Natural killer cell (primary cell): ENCODE measurements at regions not wholly inside any gene's neighbourhood (a gene's known extent, or its start where the extent isn't known, plus 50 kb on each side); places are given as distances from the start of the nearest gene placed in this dataset.
"Not testable (repeated sequence)": the region's sequence is repeated elsewhere in the genome, so short reads cannot be mapped to it uniquely, and the experiment has no call there.

ENCODE experiments used
- ATAC-seq, 3 donors: fragments of 150-1000 bp in 2 of 3; fragments of 200-7000 bp in 1 of 3; cut with Tn5 transposase; 1 replicate in 1 of 3; 2 replicates in 2 of 3; pipeline ENCODE4 v1.10.0; 2021; ENCODE audit warnings: mild to moderate bottlenecking in 2 of 3, moderate library complexity in 2 of 3
- DNase-seq, 2 donors: peaks; one replicate each; pipeline versions ENCODE4 v3.0.0 to v3.0.0-alpha.2; 2013 to 2021; ENCODE audit warnings: mixed read lengths in 1 of 2
- H3K27ac ChIP-seq: one replicate; pipeline ENCODE4 v1.5.1; 2013; ENCODE audit warnings: mild to moderate bottlenecking, low read length
- H3K27me3 ChIP-seq: one replicate; pipeline ENCODE4 v1.6.1; 2013; ENCODE audit warnings: low read length; ENCODE audit not compliant: control insufficient read depth, insufficient read depth
- H3K36me3 ChIP-seq: one replicate; pipeline ENCODE4 v1.6.1; 2013; ENCODE audit warnings: low read length; ENCODE audit not compliant: control insufficient read depth, insufficient read depth
- H3K4me1 ChIP-seq: one replicate; pipeline ENCODE4 v1.6.1; 2013; ENCODE audit warnings: low read length; ENCODE audit not compliant: control insufficient read depth, insufficient read depth
- H3K4me3 ChIP-seq: one replicate; pipeline ENCODE4 v1.5.1; 2013; ENCODE audit warnings: low read length
- H3K9me3 ChIP-seq: one replicate; pipeline ENCODE4 v1.6.1; 2013; ENCODE audit warnings: low read length; ENCODE audit not compliant: control insufficient read depth, insufficient read depth
- H3K27ac Mint-ChIP-seq, 2 donors: one replicate each; pipeline ENCODE4 v1.8.0; 2022; ENCODE audit warnings: mild to moderate bottlenecking in 2 of 2, mixed read lengths in 2 of 2, moderate library complexity in 1 of 2
- H3K27me3 Mint-ChIP-seq, 2 donors: one replicate each; pipeline ENCODE4 v1.8.0; 2022; ENCODE audit warnings: low read depth in 2 of 2, mixed read lengths in 2 of 2
- H3K36me3 Mint-ChIP-seq: one replicate; pipeline ENCODE4 v1.8.0; 2022; ENCODE audit warnings: mixed read lengths
- H3K4me1 Mint-ChIP-seq, 2 donors: one replicate each; pipeline ENCODE4 v1.8.0; 2022; ENCODE audit warnings: mixed read lengths in 2 of 2
- H3K4me3 Mint-ChIP-seq: one replicate; pipeline ENCODE4 v1.8.0; 2022; ENCODE audit warnings: mild to moderate bottlenecking, moderate library complexity, mixed read lengths
- H3K9me3 Mint-ChIP-seq, 2 donors: one replicate each; pipeline ENCODE4 v1.8.0; 2022; ENCODE audit warnings: mixed read lengths in 2 of 2
- WGBS: methylation state at CpG from one replicate; pipeline ENCODE4 v1.1.7; 2013; ENCODE audit warnings: missing lambda C conversion rate; ENCODE audit not compliant: insufficient coverage; 5-methylcytosine and 5-hydroxymethylcytosine counted together
- intact Hi-C: fragments of 100-400 bp; cut with micrococcal nuclease; formaldehyde crosslinking; loops from one replicate; pipeline ENCODE4 v1.14.2; 2022

DNA sequence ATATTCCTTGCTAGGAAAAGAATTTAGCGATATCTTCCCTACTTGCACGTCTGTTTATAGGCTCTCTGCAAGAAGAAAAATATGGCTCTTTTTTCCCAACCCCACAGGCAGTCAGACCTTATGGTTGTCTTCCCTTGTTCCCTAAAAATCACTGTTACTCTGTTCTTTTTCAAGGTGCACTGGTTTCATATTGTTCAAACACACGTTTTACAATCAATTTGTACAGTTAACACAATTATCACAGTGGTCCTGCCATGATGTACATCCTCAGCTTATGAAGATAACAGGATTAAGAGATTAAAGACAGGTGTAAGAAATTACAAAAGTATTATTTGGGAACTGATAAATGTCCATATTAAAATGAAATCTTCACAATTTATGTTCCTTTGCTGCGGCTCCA, 51.7 kb upstream of the MORC3 start:
- H3K9me3 ChIP-seq, H3K36me3 Mint-ChIP-seq, H3K9me3 Mint-ChIP-seq, H3K4me3 Mint-ChIP-seq, ATAC-seq, H3K27ac Mint-ChIP-seq, DNase-seq, intact Hi-C loops, H3K27me3 ChIP-seq, H3K27me3 Mint-ChIP-seq, H3K27ac ChIP-seq, H3K4me1 Mint-ChIP-seq, H3K4me3 ChIP-seq, H3K4me1 ChIP-seq: not testable (repeated sequence)
- WGBS: 94% methylated on average over 3 of the region's 4 CpGs
- peaks cover 25% of the 10 kb centered on the region for H3K36me3 ChIP-seq
